ENCODE measurements at regions not wholly inside any gene's neighbourhood (a gene's known extent, or its start where the extent isn't known, plus 50 kb on each side); places are given as distances from the start of the nearest gene placed in this dataset.

- Histone ChIP-seq H3K27me3 (ENCODE audit: low read depth, low read length) (peaks cover 47% of the 10 kb centered on the region), H3K4me1 (ENCODE audit: low read length) (no peaks in the 10 kb centered on the region), H3K36me3 (replicated peaks; ENCODE audit: low read depth, low read length) (no peaks in the 10 kb centered on the region), H2AFZ (ENCODE audit: low read depth, low read length) (no peak overlapping the region), H3K9me3 (ENCODE audit: insufficient read depth, low read length) (no peaks in the 10 kb centered on the region), H3K79me2 (ENCODE audit: low read length) (no peaks in the 10 kb centered on the region), H3K27ac (ENCODE audit: low read length) (no peak overlapping the region), H4K20me1 (ENCODE audit: insufficient read depth, low read length) (no peaks in the 10 kb centered on the region), H3K4me3 (ENCODE audit: low read length) (no peak overlapping the region), H3K9ac (ENCODE audit: low read length) (no peak overlapping the region), H3K4me2 (ENCODE audit: low read length) (no peak overlapping the region)
- TF ChIP-seq CTCF (IDR thresholded peaks at IDR 0.05; ENCODE audit: low read depth, low read length) (no peak), EZH2phosphoT487 (IDR thresholded peaks at IDR 0.05; ENCODE audit: low read depth) (no peak)
Measured at GRCh38 chr20:48308232-48308781, 519.5 kb downstream of the PREX1 start.

GRCh38 chr20:48307277-48307676 lies 520.5 kb downstream of the PREX1 start:
- H3K4me1 ChIP-seq (ENCODE audit: low read length) = no peaks in the 10 kb centered on the region
- no peaks in the 10 kb centered on the region for H4K20me1 ChIP-seq (ENCODE audit: insufficient read depth, low read length)
- H2AFZ ChIP-seq (ENCODE audit: low read depth, low read length) = no peak overlapping the region
- no peak overlapping the region for H3K4me3 ChIP-seq (ENCODE audit: low read length)
- peaks cover 56% of the 10 kb centered on the region for H3K27me3 ChIP-seq (ENCODE audit: low read depth, low read length)
- no peaks in the 10 kb centered on the region for H3K9me3 ChIP-seq (ENCODE audit: insufficient read depth, low read length)
- no peaks in the 10 kb centered on the region for H3K79me2 ChIP-seq (ENCODE audit: low read length)
- H3K27ac ChIP-seq (ENCODE audit: low read length) = no peak overlapping the region
- no peaks in the 10 kb centered on the region for H3K36me3 ChIP-seq (replicated peaks; ENCODE audit: low read depth, low read length)
- TF ChIP-seq EZH2phosphoT487 (IDR thresholded peaks at IDR 0.05; ENCODE audit: low read depth) (no peak), CTCF (IDR thresholded peaks at IDR 0.05; ENCODE audit: low read depth, low read length) (no peak)
- no peak overlapping the region for H3K4me2 ChIP-seq (ENCODE audit: low read length)
- H3K9ac ChIP-seq (ENCODE audit: low read length) = no peak overlapping the region

GRCh38 chr20:48302844-48303542 lies 517.7 kb upstream of the SULF2 start:
- H3K36me3 ChIP-seq (replicated peaks; ENCODE audit: low read depth, low read length) = no peaks in the 10 kb centered on the region
- H3K4me1 ChIP-seq (ENCODE audit: low read length) = no peaks in the 10 kb centered on the region
- no peak overlapping the region for H2AFZ ChIP-seq (ENCODE audit: low read depth, low read length)
- TF ChIP-seq EZH2phosphoT487 (IDR thresholded peaks at IDR 0.05; ENCODE audit: low read depth) (no peak), CTCF (IDR thresholded peaks at IDR 0.05; ENCODE audit: low read depth, low read length) (no peak)
- H3K27me3 ChIP-seq (ENCODE audit: low read depth, low read length) = peaks cover 60% of the 10 kb centered on the region
- no peaks in the 10 kb centered on the region for H3K9me3 ChIP-seq (ENCODE audit: insufficient read depth, low read length)
- no peak overlapping the region for H3K4me3 ChIP-seq (ENCODE audit: low read length)
- no peaks in the 10 kb centered on the region for H3K79me2 ChIP-seq (ENCODE audit: low read length)
- H3K9ac ChIP-seq (ENCODE audit: low read length) = no peak overlapping the region
- H4K20me1 ChIP-seq (ENCODE audit: insufficient read depth, low read length) = no peaks in the 10 kb centered on the region
- H3K27ac ChIP-seq (ENCODE audit: low read length) = no peak overlapping the region
- no peak overlapping the region for H3K4me2 ChIP-seq (ENCODE audit: low read length)

GRCh38 chr20:48302149-48302548 lies 516.9 kb upstream of the SULF2 start:
- TF ChIP-seq EZH2phosphoT487 (IDR thresholded peaks at IDR 0.05; ENCODE audit: low read depth) (no peak), CTCF (IDR thresholded peaks at IDR 0.05; ENCODE audit: low read depth, low read length) (no peak)

More at GRCh38 chr20:48302149-48302548, 516.9 kb upstream of the SULF2 start:
- no peaks in the 10 kb centered on the region for H3K9me3 ChIP-seq (ENCODE audit: insufficient read depth, low read length)
- H2AFZ ChIP-seq (ENCODE audit: low read depth, low read length) = no peak overlapping the region
- H3K4me1 ChIP-seq (ENCODE audit: low read length) = no peaks in the 10 kb centered on the region
- no peak overlapping the region for H3K4me3 ChIP-seq (ENCODE audit: low read length)
- H3K27ac ChIP-seq (ENCODE audit: low read length) = no peak overlapping the region
- H3K79me2 ChIP-seq (ENCODE audit: low read length) = no peaks in the 10 kb centered on the region
- no peaks in the 10 kb centered on the region for H4K20me1 ChIP-seq (ENCODE audit: insufficient read depth, low read length)
- H3K36me3 ChIP-seq (replicated peaks; ENCODE audit: low read depth, low read length) = no peaks in the 10 kb centered on the region
- H3K4me2 ChIP-seq (ENCODE audit: low read length) = no peak overlapping the region
- H3K9ac ChIP-seq (ENCODE audit: low read length) = no peak overlapping the region
- H3K27me3 ChIP-seq (ENCODE audit: low read depth, low read length) = peaks cover 59% of the 10 kb centered on the region
